ENCODE measurements at regions not wholly inside any gene's neighbourhood (a gene's known extent, or its start where the extent isn't known, plus 50 kb on each side); places are given as distances from the start of the nearest gene placed in this dataset.

DNA sequence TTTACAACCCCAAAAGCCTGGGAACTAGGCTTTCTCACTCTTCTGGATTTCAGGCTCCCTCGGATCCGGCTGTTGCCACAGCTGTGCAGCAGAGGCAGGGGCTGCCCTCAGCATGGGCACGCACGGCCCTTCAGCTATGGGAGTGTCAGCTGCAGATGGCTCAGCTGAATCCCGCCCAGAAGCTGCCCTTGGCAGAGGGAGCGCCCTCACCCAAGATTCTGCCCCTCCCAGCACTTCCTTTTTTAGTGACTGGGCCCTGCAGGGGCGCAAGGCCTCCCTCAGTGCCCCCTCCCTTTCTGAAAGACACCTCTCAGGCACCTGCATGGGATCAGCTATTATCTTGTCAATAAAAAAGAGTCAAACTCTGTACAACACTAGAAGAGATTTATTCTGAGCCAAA is 67.9 kb upstream of the THBS2 start:
- Histone ChIP-seq H3K27me3 (replicated peaks in 1 of 2; ENCODE audit: control insufficient read depth in 2 of 2, insufficient read depth in 2 of 2, low read length in 1 of 2) (no peaks in the 10 kb centered on the region), H3K9me3 (replicated peaks; ENCODE audit: control insufficient read depth, insufficient read depth, low read length) (no peaks in the 10 kb centered on the region; the same call in 2 of the 3 replicates), H3K27ac (ENCODE audit: control insufficient read depth, insufficient read depth) (no peak overlapping the region), H3K9ac (ENCODE audit: control insufficient read depth, insufficient read depth, low read length) (no peak overlapping the region), H3K4me2 (ENCODE audit: control insufficient read depth, insufficient read depth) (no peak overlapping the region), H2AFZ (ENCODE audit: control insufficient read depth, low read depth, low read length) (no peak overlapping the region), H4K20me1 (ENCODE audit: control insufficient read depth, insufficient read depth) (no peaks in the 10 kb centered on the region), H3K79me2 (ENCODE audit: control insufficient read depth, insufficient read depth, low read length) (no peaks in the 10 kb centered on the region), H3K4me3 (no peak overlapping the region), H3K4me1 (ENCODE audit: control insufficient read depth, insufficient read depth, low read length) (no peaks in the 10 kb centered on the region), H3K36me3 (ENCODE audit: control insufficient read depth in 2 of 2, insufficient read depth in 2 of 2, low read length in 1 of 2) (no peaks in the 10 kb centered on the region)
- TF ChIP-seq ZSCAN29 (IDR thresholded peaks at IDR 0.05): no peak
- no peak for TF ChIP-seq BMI1 (IDR thresholded peaks at IDR 0.05; ENCODE audit: borderline replicate concordance)
- no peak for TF ChIP-seq NR2C2 (IDR thresholded peaks at IDR 0.05; ENCODE audit: borderline replicate concordance, control insufficient read depth, insufficient read length, low read depth)
- TF ChIP-seq PAX8 (IDR thresholded peaks at IDR 0.05): no peak
- TF ChIP-seq, protein P1, sequence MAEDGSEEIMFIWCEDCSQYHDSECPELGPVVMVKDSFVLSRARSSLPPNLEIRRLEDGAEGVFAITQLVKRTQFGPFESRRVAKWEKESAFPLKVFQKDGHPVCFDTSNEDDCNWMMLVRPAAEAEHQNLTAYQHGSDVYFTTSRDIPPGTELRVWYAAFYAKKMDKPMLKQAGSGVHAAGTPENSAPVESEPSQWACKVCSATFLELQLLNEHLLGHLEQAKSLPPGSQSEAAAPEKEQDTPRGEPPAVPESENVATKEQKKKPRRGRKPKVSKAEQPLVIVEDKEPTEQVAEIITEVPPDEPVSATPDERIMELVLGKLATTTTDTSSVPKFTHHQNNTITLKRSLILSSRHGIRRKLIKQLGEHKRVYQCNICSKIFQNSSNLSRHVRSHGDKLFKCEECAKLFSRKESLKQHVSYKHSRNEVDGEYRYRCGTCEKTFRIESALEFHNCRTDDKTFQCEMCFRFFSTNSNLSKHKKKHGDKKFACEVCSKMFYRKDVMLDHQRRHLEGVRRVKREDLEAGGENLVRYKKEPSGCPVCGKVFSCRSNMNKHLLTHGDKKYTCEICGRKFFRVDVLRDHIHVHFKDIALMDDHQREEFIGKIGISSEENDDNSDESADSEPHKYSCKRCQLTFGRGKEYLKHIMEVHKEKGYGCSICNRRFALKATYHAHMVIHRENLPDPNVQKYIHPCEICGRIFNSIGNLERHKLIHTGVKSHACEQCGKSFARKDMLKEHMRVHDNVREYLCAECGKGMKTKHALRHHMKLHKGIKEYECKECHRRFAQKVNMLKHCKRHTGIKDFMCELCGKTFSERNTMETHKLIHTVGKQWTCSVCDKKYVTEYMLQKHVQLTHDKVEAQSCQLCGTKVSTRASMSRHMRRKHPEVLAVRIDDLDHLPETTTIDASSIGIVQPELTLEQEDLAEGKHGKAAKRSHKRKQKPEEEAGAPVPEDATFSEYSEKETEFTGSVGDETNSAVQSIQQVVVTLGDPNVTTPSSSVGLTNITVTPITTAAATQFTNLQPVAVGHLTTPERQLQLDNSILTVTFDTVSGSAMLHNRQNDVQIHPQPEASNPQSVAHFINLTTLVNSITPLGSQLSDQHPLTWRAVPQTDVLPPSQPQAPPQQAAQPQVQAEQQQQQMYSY (CRISPR knock-in tag; IDR thresholded peaks at IDR 0.05): no peak
- no peak for TF ChIP-seq SMAD5 (IDR thresholded peaks at IDR 0.05; ENCODE audit: low read depth)
- TF ChIP-seq SP1 (IDR thresholded peaks at IDR 0.05; ENCODE audit: low read depth, low read length): no peak
- no peak for TF ChIP-seq MEF2A (IDR thresholded peaks at IDR 0.05; ENCODE audit: insufficient read depth, low read depth, low read length)
- no peak for TF ChIP-seq GABPA (IDR thresholded peaks at IDR 0.05; ENCODE audit: low read depth)
- no peak for TF ChIP-seq PML (IDR thresholded peaks at IDR 0.05; ENCODE audit: low read length)
- no peak for TF ChIP-seq ZBED1 (IDR thresholded peaks at IDR 0.05; ENCODE audit: borderline replicate concordance)
- TF ChIP-seq WRNIP1 (IDR thresholded peaks at IDR 0.05; ENCODE audit: borderline replicate concordance, low read depth, low read length): no peak
- BruUV-seq (replicated peaks): no TSS peak
- FAIRE-seq (no peak), DNase-seq (ENCODE audit: low read depth, low spot score) (no peak), ATAC-seq (no peak)
- 19% methylated on average over 7 of the region's 7 CpGs for WGBS (ENCODE audit: insufficient coverage, insufficient replicate concordance, low lambda C conversion rate, missing lambda C conversion rate)
- ChIA-PET SMC1A (ENCODE audit: uncharacterized antibody, unreplicated experiment) (no interaction called here), CTCF (no interaction called here), POLR2A (no interaction called here), RAD21 (ENCODE audit: unreplicated experiment) (no interaction called here)
- in situ Hi-C loops (cut with MboI) (no loop called here), intact Hi-C loops (cut with micrococcal nuclease; ENCODE audit: unreplicated experiment) (no loop called here)
